Naive B cell (primary cell): ENCODE measurements at regions not wholly inside any gene's neighbourhood (a gene's known extent, or its start where the extent isn't known, plus 50 kb on each side); places are given as distances from the start of the nearest gene placed in this dataset.
A peak's percentile ranks its signal among the peaks of the same experiment; 100 is the strongest.

ENCODE experiments used
- ATAC-seq, 2 donors: fragments of 150-1000 bp; cut with Tn5 transposase; 2 replicates each; pipeline ENCODE4 v1.10.0; 2021; ENCODE audit warnings: low read depth in 2 of 2, mild to moderate bottlenecking in 2 of 2, moderate library complexity in 2 of 2
- DNase-seq: peaks from one replicate; pipeline ENCODE4 v3.0.0; 2022
- H3K27ac Mint-ChIP-seq, 6 donors: one replicate each; pipeline ENCODE4 v1.8.0; 2020 to 2022; ENCODE audit warnings: mild to moderate bottlenecking in 6 of 6, mixed read lengths in 6 of 6, moderate library complexity in 5 of 6, inconsistent platforms in 2 of 6
- H3K27me3 Mint-ChIP-seq, 3 donors: one replicate each; pipeline ENCODE4 v1.8.0; 2021 to 2022; ENCODE audit warnings: mixed read lengths in 3 of 3, mild to moderate bottlenecking in 1 of 3
- H3K36me3 Mint-ChIP-seq, 2 donors: one replicate each; pipeline ENCODE4 v1.8.0; 2020 to 2022; ENCODE audit warnings: mixed read lengths in 2 of 2, inconsistent platforms in 1 of 2, mild to moderate bottlenecking in 1 of 2
- H3K4me1 Mint-ChIP-seq, 3 donors: one replicate each; pipeline ENCODE4 v1.8.0; 2020 to 2022; ENCODE audit warnings: mixed read lengths in 3 of 3, inconsistent platforms in 1 of 3, mild to moderate bottlenecking in 1 of 3, moderate library complexity in 1 of 3
- H3K4me3 Mint-ChIP-seq, 8 donors: one replicate each; pipeline ENCODE4 v1.8.0; 2020 to 2022; ENCODE audit warnings: mild to moderate bottlenecking in 8 of 8, mixed read lengths in 8 of 8, moderate library complexity in 8 of 8, inconsistent platforms in 2 of 8
- H3K9me3 Mint-ChIP-seq, 7 donors: one replicate each; pipeline ENCODE4 v1.8.0; 2020 to 2022; ENCODE audit warnings: mixed read lengths in 7 of 7, mild to moderate bottlenecking in 5 of 7, inconsistent platforms in 2 of 7, moderate library complexity in 1 of 7

DNA sequence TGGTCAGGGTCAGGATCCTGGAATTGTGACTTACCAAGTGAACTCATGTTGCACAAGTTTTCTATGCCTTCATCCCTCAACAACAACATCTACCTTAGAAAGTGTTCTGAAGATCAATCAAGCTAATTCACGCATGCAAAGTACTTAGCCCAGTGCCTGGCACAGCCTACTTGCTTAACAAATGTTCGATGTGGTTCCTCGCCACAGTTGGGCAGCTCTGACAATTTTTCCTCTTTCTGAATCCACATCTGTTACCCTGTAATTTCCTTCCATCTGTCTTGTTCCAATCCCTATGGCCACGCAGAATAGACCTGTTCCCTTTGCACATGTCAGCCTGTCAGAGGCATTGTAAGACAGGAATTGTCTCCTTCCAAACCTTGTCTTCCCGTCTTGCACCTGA lies 1415.2 kb downstream of the TBC1D22A start:
- Mint-ChIP-seq H3K9me3 (peaks cover 0 to 5% (median 0%) of the 10 kb centered on the region in 7 donors), H3K36me3 (no peaks in the 10 kb centered on the region), H3K4me1 (peaks cover 0 to 3% (median 0%) of the 10 kb centered on the region in 3 donors), H3K4me3 (no peak overlapping the region), H3K27ac (no peak overlapping the region), H3K27me3 (peaks cover 4 to 36% (median 7%) of the 10 kb centered on the region in 3 donors)
- ATAC-seq (no peak), DNase-seq (no peak)

DNA sequence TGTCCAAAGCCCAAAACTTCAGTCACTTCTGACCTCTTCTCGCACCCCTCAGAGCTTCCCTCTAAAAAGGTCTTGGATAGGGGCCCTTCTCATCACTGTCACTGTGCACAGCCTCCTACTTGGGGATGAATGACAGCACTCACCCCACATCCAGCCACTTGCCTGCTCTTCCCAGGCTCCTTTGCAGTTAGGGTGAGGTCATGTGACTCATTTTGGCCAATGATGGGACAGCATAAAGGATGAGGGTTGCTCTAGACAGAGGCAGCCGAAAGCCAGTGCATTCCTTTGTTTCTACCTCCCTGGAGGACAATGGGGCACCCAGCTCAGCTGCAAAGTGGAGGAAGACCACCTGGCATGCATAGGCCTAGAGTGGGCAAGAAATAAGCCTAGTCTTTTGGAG lies 1413.3 kb downstream of the TBC1D22A start:
- ATAC-seq (no peak), DNase-seq (no peak)
- Mint-ChIP-seq H3K36me3 (no peaks in the 10 kb centered on the region), H3K27ac (no peak overlapping the region), H3K4me1 (no peaks in the 10 kb centered on the region), H3K27me3 (peaks cover 9 to 34% (median 10%) of the 10 kb centered on the region in 3 donors), H3K4me3 (no peak overlapping the region), H3K9me3 (peaks cover 0 to 5% (median 0%) of the 10 kb centered on the region in 7 donors)

GRCh38 chr22:48173773-48174160 lies 1411.3 kb downstream of the TBC1D22A start:
- Mint-ChIP-seq H3K4me1 (no peaks in the 10 kb centered on the region), H3K9me3 (peaks cover 0 to 11% (median 0%) of the 10 kb centered on the region in 7 donors), H3K4me3 (no peak overlapping the region), H3K36me3 (no peaks in the 10 kb centered on the region), H3K27me3 (peaks cover 15 to 47% (median 28%) of the 10 kb centered on the region in 3 donors), H3K27ac (peak overlapping the region in 1 of 6 donors; percentile 24)
- no peak for DNase-seq
- no peak for ATAC-seq

DNA sequence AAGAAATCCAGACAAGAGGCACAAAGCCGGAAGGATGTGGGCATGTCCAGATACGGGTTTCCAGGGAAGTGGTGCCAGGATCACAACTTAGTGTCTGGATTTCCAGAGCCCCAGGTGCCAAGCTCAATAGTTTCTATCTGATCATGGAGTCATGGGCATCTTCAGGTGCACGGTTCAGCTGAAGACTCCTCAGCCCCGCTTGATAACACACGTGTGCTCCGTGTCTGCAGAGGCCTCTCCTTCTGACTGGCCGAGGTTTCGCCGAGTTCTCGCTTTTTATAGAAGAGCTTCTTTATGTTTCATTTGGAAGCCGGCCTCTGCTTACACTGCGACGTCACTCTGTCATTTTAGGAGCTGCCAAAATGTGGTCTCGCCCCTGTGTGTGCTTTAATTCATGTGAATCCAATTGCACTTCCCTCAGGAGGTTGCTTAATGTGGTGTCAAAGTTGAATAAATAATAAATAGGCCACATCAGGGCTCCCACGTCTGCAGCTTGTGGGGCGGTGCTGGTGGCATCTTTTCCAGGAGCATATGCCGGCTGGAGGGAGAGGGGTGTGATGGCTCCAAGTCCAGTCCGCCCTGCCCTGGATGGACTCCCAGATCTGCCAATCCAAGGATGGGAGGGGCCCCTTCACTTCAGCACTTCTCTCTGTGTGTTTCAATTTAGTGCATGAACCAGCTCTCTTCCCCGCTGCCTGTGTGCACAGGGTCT lies 1410.8 kb downstream of the TBC1D22A start:
- ATAC-seq (no peak), DNase-seq (no peak)
- Mint-ChIP-seq H3K27ac (no peak overlapping the region), H3K4me1 (no peaks in the 10 kb centered on the region), H3K36me3 (no peaks in the 10 kb centered on the region), H3K27me3 (peaks cover 15 to 49% (median 34%) of the 10 kb centered on the region in 3 donors), H3K4me3 (no peak overlapping the region), H3K9me3 (peaks cover 0 to 11% (median 2%) of the 10 kb centered on the region in 7 donors)

GRCh38 chr22:48171271-48171691 lies 1408.8 kb downstream of the TBC1D22A start:
- no peaks in the 10 kb centered on the region for H3K4me1 Mint-ChIP-seq
- peak overlapping the region in 1 of 6 donors; percentile 21 for H3K27ac Mint-ChIP-seq
- H3K4me3 Mint-ChIP-seq = no peak overlapping the region
- DNase-seq (no peak), ATAC-seq (no peak)
- peaks cover 15 to 44% (median 38%) of the 10 kb centered on the region in 3 donors for H3K27me3 Mint-ChIP-seq
- H3K36me3 Mint-ChIP-seq = no peaks in the 10 kb centered on the region
- peaks cover 0 to 6% (median 2%) of the 10 kb centered on the region in 7 donors for H3K9me3 Mint-ChIP-seq

GRCh38 chr22:48169227-48169626 lies 1406.8 kb downstream of the TBC1D22A start:
- H3K9me3 Mint-ChIP-seq = peaks cover 0 to 8% (median 2%) of the 10 kb centered on the region in 7 donors
- DNase-seq = no peak
- no peak overlapping the region for H3K4me3 Mint-ChIP-seq
- ATAC-seq = no peak
- H3K36me3 Mint-ChIP-seq = no peaks in the 10 kb centered on the region
- H3K4me1 Mint-ChIP-seq = no peaks in the 10 kb centered on the region
- H3K27me3 Mint-ChIP-seq = peaks cover 19 to 52% (median 45%) of the 10 kb centered on the region in 3 donors
- no peak overlapping the region for H3K27ac Mint-ChIP-seq

- no peaks in the 10 kb centered on the region for H3K4me1 Mint-ChIP-seq
- H3K27ac Mint-ChIP-seq = no peak overlapping the region
- ATAC-seq = no peak
- no peaks in the 10 kb centered on the region for H3K36me3 Mint-ChIP-seq
- no peak for DNase-seq
- no peak overlapping the region for H3K4me3 Mint-ChIP-seq
- peaks cover 17 to 49% (median 45%) of the 10 kb centered on the region in 3 donors for H3K27me3 Mint-ChIP-seq
- H3K9me3 Mint-ChIP-seq = peaks cover 0 to 8% (median 2%) of the 10 kb centered on the region in 7 donors
These were observed 1404.8 kb downstream of the TBC1D22A start for GRCh38 chr22:48167238-48167637.

GRCh38 chr22:48161298-48161697 lies 1398.8 kb downstream of the TBC1D22A start:
- H3K27ac Mint-ChIP-seq = peak overlapping the region in 2 of 6 donors; percentile 7 to 67
- H3K4me1 Mint-ChIP-seq = peaks cover 0 to 9% (median 3%) of the 10 kb centered on the region in 3 donors
- H3K4me3 Mint-ChIP-seq = no peak overlapping the region
- peaks cover 5 to 21% (median 18%) of the 10 kb centered on the region in 3 donors for H3K27me3 Mint-ChIP-seq
- DNase-seq = no peak
- no peaks in the 10 kb centered on the region for H3K36me3 Mint-ChIP-seq
- peaks cover 0 to 5% (median 0%) of the 10 kb centered on the region in 7 donors for H3K9me3 Mint-ChIP-seq
- no peak for ATAC-seq

- Mint-ChIP-seq H3K4me1 (peaks cover 1 to 9% (median 4%) of the 10 kb centered on the region in 3 donors), H3K9me3 (peaks cover 0 to 5% (median 0%) of the 10 kb centered on the region in 7 donors), H3K4me3 (no peak overlapping the region), H3K36me3 (no peaks in the 10 kb centered on the region), H3K27me3 (peaks cover 0 to 6% (median 0%) of the 10 kb centered on the region in 3 donors), H3K27ac (peak overlapping the region in 2 of 6 donors; percentile 29 to 66)
- DNase-seq = no peak
- no peak for ATAC-seq
These were observed 1395.2 kb downstream of the TBC1D22A start for GRCh38 chr22:48157676-48158075.

GRCh38 chr22:48156603-48157355 lies 1394.3 kb downstream of the TBC1D22A start:
- H3K9me3 Mint-ChIP-seq = peaks cover 0 to 5% (median 0%) of the 10 kb centered on the region in 7 donors
- H3K4me3 Mint-ChIP-seq = no peak overlapping the region
- peaks cover 8 to 16% (median 13%) of the 10 kb centered on the region in 3 donors for H3K4me1 Mint-ChIP-seq
- peak overlapping the region in 3 of 6 donors; percentile 70 to 90 (median 74) for H3K27ac Mint-ChIP-seq
- DNase-seq = no peak
- H3K36me3 Mint-ChIP-seq = no peaks in the 10 kb centered on the region
- no peak for ATAC-seq
- H3K27me3 Mint-ChIP-seq = peaks cover 0 to 6% (median 0%) of the 10 kb centered on the region in 3 donors

DNA sequence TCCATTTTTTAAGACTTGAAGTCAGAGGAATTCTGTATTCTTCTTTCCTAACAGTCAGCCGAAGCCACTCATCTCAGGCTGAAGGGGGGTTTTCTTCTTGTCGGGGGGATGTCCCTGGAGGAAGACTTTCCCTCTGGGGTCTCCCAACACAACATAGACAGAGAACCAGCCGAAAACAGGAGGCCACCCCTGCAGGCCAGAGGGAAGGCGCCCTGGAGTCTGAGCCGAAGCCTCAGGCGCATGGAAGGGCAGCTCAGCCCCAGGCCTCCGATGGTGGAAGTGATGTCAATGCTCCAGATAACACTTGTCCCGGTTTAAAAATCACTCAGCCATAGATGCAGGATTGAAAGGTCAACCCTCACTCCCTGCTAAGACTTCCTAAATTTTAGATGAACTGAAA lies 1393.0 kb downstream of the TBC1D22A start:
- H3K36me3 Mint-ChIP-seq = no peaks in the 10 kb centered on the region
- H3K27me3 Mint-ChIP-seq = peaks cover 0 to 6% (median 0%) of the 10 kb centered on the region in 3 donors
- DNase-seq (no peak), ATAC-seq (no peak)
- no peak overlapping the region for H3K27ac Mint-ChIP-seq
- peaks cover 0 to 5% (median 0%) of the 10 kb centered on the region in 7 donors for H3K9me3 Mint-ChIP-seq
- peaks cover 8 to 16% (median 15%) of the 10 kb centered on the region in 3 donors for H3K4me1 Mint-ChIP-seq
- H3K4me3 Mint-ChIP-seq = no peak overlapping the region

- ATAC-seq = no peak
- Mint-ChIP-seq H3K9me3 (peaks cover 0 to 5% (median 0%) of the 10 kb centered on the region in 7 donors), H3K27me3 (peaks cover 0 to 6% (median 0%) of the 10 kb centered on the region in 3 donors), H3K4me3 (no peak overlapping the region), H3K36me3 (no peaks in the 10 kb centered on the region), H3K4me1 (peaks cover 8 to 16% (median 15%) of the 10 kb centered on the region in 3 donors), H3K27ac (no peak overlapping the region)
- no peak for DNase-seq
These were observed 1392.4 kb downstream of the TBC1D22A start for GRCh38 chr22:48154943-48155240.

- DNase-seq = no peak
- Mint-ChIP-seq H3K9me3 (peaks cover 0 to 5% (median 0%) of the 10 kb centered on the region in 7 donors), H3K4me1 (peaks cover 8 to 16% (median 15%) of the 10 kb centered on the region in 3 donors), H3K27ac (peak overlapping the region in 2 of 6 donors; percentile 68 to 82), H3K36me3 (no peaks in the 10 kb centered on the region), H3K27me3 (peaks cover 0 to 6% (median 0%) of the 10 kb centered on the region in 3 donors), H3K4me3 (no peak overlapping the region)
- ATAC-seq = no peak
These were observed 1391.9 kb downstream of the TBC1D22A start for GRCh38 chr22:48154169-48154942.
